CD4-positive, CD25-positive, alpha-beta regulatory T cell (primary cell): ENCODE measurements at regions not wholly inside any gene's neighbourhood (a gene's known extent, or its start where the extent isn't known, plus 50 kb on each side); places are given as distances from the start of the nearest gene placed in this dataset.

Experiments used
- ATAC-seq, 2 donors: fragments of 150-1000 bp; cut with Tn5 transposase; one replicate each; pipeline ENCODE4 v1.10.0; 2021; ENCODE audit warnings: low read depth in 2 of 2, moderate number of reproducible peaks in 2 of 2, moderate library complexity in 1 of 2
- DNase-seq, 3 donors: peaks; one replicate each; pipeline versions ENCODE4 v3.0.0 to v3.0.0-alpha.2; 2012 to 2022; ENCODE audit warnings: mixed read lengths in 1 of 3
- H3K27ac ChIP-seq: one replicate; pipeline ENCODE4 v1.7.0; 2013; ENCODE audit warnings: mild to moderate bottlenecking, low read length; ENCODE audit not compliant: insufficient read depth, poor library complexity, severe bottlenecking
- H3K27me3 ChIP-seq: one replicate; pipeline ENCODE4 v1.7.0; 2013; ENCODE audit warnings: low read length; ENCODE audit not compliant: control insufficient read depth, insufficient read depth
- H3K36me3 ChIP-seq: one replicate; pipeline ENCODE4 v1.7.0; 2013; ENCODE audit warnings: mild to moderate bottlenecking, low read length, moderate library complexity; ENCODE audit not compliant: control insufficient read depth, insufficient read depth
- H3K4me1 ChIP-seq: 2 replicates; pipeline ENCODE4 v1.7.0; 2013; ENCODE audit warnings: mild to moderate bottlenecking, low read length; ENCODE audit not compliant: insufficient read depth, control insufficient read depth, poor library complexity, severe bottlenecking
- H3K4me3 ChIP-seq: one replicate; pipeline ENCODE4 v1.7.0; 2013; ENCODE audit warnings: low read depth, mild to moderate bottlenecking, low read length, moderate library complexity
- H3K9me3 ChIP-seq, 2 experiments: 1 replicate in 1 of 2; 2 replicates in 1 of 2; pipeline ENCODE4 v1.7.0; 2013; ENCODE audit warnings: low read length in 2 of 2, mild to moderate bottlenecking in 1 of 2, moderate library complexity in 1 of 2; ENCODE audit not compliant: control insufficient read depth in 2 of 2
- H3K27ac Mint-ChIP-seq, 3 donors: one replicate each; pipeline ENCODE4 v1.8.0; 2020 to 2022; ENCODE audit warnings: mild to moderate bottlenecking in 3 of 3, mixed read lengths in 3 of 3, moderate library complexity in 2 of 3
- H3K27me3 Mint-ChIP-seq: one replicate; pipeline ENCODE4 v1.8.0; 2022; ENCODE audit warnings: mild to moderate bottlenecking, mixed read lengths
- H3K36me3 Mint-ChIP-seq: one replicate; pipeline ENCODE4 v1.8.0; 2020; ENCODE audit warnings: mixed read lengths
- H3K4me1 Mint-ChIP-seq, 4 donors: one replicate each; pipeline ENCODE4 v1.8.0; 2020 to 2022; ENCODE audit warnings: mixed read lengths in 4 of 4, mild to moderate bottlenecking in 1 of 4
- H3K4me3 Mint-ChIP-seq, 4 donors: one replicate each; pipeline ENCODE4 v1.8.0; 2020 to 2022; ENCODE audit warnings: mild to moderate bottlenecking in 4 of 4, mixed read lengths in 4 of 4, moderate library complexity in 3 of 4
- H3K9me3 Mint-ChIP-seq, 7 donors: one replicate each; pipeline ENCODE4 v1.8.0; 2020 to 2022; ENCODE audit warnings: mixed read lengths in 7 of 7, mild to moderate bottlenecking in 3 of 7, moderate library complexity in 2 of 7

DNA sequence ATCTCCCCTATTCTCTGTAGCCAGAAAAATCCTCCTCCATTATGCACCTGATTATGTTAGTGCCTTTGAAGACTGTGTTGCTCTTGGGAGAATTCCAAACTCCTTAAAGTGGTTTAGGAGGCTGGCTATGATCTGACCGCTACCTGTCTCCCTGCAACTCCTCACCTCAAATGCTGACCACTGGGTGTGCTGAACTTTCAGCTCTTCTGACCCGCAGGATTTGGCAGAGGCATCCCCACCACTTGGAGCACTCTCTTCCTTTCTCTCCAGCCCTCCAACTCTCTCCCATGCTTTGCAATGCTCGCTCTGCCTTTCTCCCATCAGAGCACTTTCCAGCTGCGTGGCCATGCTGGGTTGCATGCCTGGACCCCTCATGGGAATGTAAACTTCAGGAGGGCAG lies 227.6 kb downstream of the RPS24 start:
- H3K36me3 Mint-ChIP-seq: no peaks in the 10 kb centered on the region
- H3K4me3 ChIP-seq: no peak overlapping the region
- no peak overlapping the region for H3K4me3 Mint-ChIP-seq
- H3K27me3 Mint-ChIP-seq: peaks cover 4% of the 10 kb centered on the region
- no peak overlapping the region for H3K27ac Mint-ChIP-seq
- no peak for ATAC-seq
- peaks cover 0 to 4% (median 0%) of the 10 kb centered on the region in 7 donors for H3K9me3 Mint-ChIP-seq
- DNase-seq: no peak
- H3K36me3 ChIP-seq: no peaks in the 10 kb centered on the region
- H3K4me1 ChIP-seq: no peaks in the 10 kb centered on the region
- H3K9me3 ChIP-seq: no peaks in the 10 kb centered on the region
- H3K4me1 Mint-ChIP-seq: no peaks in the 10 kb centered on the region
- H3K27me3 ChIP-seq: no peaks in the 10 kb centered on the region
- no peak overlapping the region for H3K27ac ChIP-seq

DNA sequence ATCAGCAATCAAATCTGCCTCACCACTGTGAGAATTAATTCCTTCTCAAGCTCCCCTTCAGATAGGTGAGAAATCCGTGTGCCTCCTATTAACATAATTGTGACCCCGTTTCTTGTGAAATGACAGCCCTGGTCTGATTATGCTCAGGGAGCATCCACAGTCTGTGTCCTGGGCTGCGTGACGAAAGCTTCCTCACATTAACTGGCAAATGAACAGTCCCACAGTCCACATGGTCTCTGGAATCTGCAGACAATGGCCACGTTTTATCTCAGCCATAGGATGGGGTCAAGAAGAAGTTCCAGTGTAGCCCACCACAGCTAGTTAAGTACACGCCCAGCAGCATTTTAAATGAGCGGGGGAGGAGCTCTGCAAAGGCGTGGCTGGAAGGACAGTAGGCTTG lies 229.2 kb downstream of the RPS24 start:
- Histone ChIP-seq H3K36me3 (no peaks in the 10 kb centered on the region), H3K27ac (no peak overlapping the region), H3K9me3 (no peaks in the 10 kb centered on the region), H3K4me1 (no peaks in the 10 kb centered on the region), H3K4me3 (no peak overlapping the region), H3K27me3 (no peaks in the 10 kb centered on the region)
- no peak for DNase-seq
- H3K27ac Mint-ChIP-seq: no peak overlapping the region
- H3K36me3 Mint-ChIP-seq: no peaks in the 10 kb centered on the region
- H3K4me1 Mint-ChIP-seq: no peaks in the 10 kb centered on the region
- H3K9me3 Mint-ChIP-seq: peaks cover 0 to 2% (median 0%) of the 10 kb centered on the region in 7 donors
- no peak overlapping the region for H3K4me3 Mint-ChIP-seq
- no peak for ATAC-seq
- H3K27me3 Mint-ChIP-seq: peaks cover 5% of the 10 kb centered on the region

GRCh38 chr10:78263521-78263988 lies 229.9 kb downstream of the RPS24 start:
- Histone ChIP-seq H3K27me3 (no peaks in the 10 kb centered on the region), H3K4me3 (no peak overlapping the region), H3K4me1 (no peaks in the 10 kb centered on the region), H3K36me3 (no peaks in the 10 kb centered on the region), H3K9me3 (no peaks in the 10 kb centered on the region), H3K27ac (no peak overlapping the region)
- H3K36me3 Mint-ChIP-seq: no peaks in the 10 kb centered on the region
- no peak for ATAC-seq
- H3K27me3 Mint-ChIP-seq: peaks cover 10% of the 10 kb centered on the region
- no peak overlapping the region for H3K4me3 Mint-ChIP-seq
- H3K9me3 Mint-ChIP-seq: peaks cover 0 to 2% (median 0%) of the 10 kb centered on the region in 7 donors
- no peak overlapping the region for H3K27ac Mint-ChIP-seq
- no peaks in the 10 kb centered on the region for H3K4me1 Mint-ChIP-seq
- no peak for DNase-seq

GRCh38 chr10:78264361-78264760 lies 230.7 kb downstream of the RPS24 start:
- H3K4me1 Mint-ChIP-seq: no peaks in the 10 kb centered on the region

DNA sequence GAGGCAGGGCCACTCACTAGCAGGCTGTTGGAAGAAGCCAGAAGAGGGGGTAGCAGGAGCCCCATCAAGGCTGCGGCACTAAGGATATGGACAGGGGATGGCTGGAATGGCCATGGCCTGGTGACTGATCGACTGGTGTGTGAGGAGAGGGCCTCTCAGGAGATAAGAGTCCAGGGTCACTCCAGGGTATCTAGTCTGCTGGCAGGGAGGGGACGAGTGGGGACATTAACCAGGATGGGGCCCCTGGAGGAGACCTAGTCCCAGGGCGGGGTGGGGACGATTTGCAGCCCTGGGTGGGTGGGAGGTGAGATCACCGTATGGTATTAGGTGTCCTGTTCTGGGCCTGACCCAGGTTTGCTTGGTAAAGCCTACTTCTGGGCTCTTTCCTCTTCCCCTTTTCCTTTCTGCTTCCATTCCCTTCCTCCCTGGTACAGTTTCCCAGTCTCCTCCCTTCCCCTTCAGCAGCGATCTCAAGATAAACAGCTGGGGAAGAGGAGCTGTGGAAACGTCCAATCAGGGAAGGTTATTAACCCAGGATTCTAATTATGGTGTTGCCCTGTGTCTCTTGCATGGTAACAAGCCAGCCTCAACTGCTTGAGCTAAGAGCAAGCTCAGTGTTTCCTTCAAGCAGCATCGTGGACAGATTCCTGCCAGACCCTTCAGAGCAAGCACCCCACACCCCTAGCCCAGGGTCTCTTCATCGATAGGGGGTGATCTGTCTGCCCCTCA lies 233.2 kb downstream of the RPS24 start:
- Histone ChIP-seq H3K27ac (no peak overlapping the region), H3K9me3 (no peaks in the 10 kb centered on the region), H3K27me3 (no peaks in the 10 kb centered on the region), H3K36me3 (no peaks in the 10 kb centered on the region), H3K4me1 (no peaks in the 10 kb centered on the region), H3K4me3 (no peak overlapping the region)
- Mint-ChIP-seq H3K4me1 (no peaks in the 10 kb centered on the region), H3K27ac (no peak overlapping the region), H3K36me3 (no peaks in the 10 kb centered on the region), H3K9me3 (peaks cover 0 to 4% (median 0%) of the 10 kb centered on the region in 7 donors), H3K27me3 (peaks cover 10% of the 10 kb centered on the region), H3K4me3 (no peak overlapping the region)
- ATAC-seq: no peak
- no peak for DNase-seq

More at GRCh38 chr10:78264361-78264760, 230.7 kb downstream of the RPS24 start:
- Histone ChIP-seq H3K27me3 (no peaks in the 10 kb centered on the region), H3K36me3 (no peaks in the 10 kb centered on the region), H3K27ac (no peak overlapping the region), H3K9me3 (no peaks in the 10 kb centered on the region), H3K4me3 (no peak overlapping the region), H3K4me1 (no peaks in the 10 kb centered on the region)
- Mint-ChIP-seq H3K4me3 (no peak overlapping the region), H3K27ac (no peak overlapping the region), H3K27me3 (peaks cover 10% of the 10 kb centered on the region), H3K36me3 (no peaks in the 10 kb centered on the region), H3K9me3 (peaks cover 0 to 7% (median 0%) of the 10 kb centered on the region in 7 donors)
- ATAC-seq: no peak
- no peak for DNase-seq

DNA sequence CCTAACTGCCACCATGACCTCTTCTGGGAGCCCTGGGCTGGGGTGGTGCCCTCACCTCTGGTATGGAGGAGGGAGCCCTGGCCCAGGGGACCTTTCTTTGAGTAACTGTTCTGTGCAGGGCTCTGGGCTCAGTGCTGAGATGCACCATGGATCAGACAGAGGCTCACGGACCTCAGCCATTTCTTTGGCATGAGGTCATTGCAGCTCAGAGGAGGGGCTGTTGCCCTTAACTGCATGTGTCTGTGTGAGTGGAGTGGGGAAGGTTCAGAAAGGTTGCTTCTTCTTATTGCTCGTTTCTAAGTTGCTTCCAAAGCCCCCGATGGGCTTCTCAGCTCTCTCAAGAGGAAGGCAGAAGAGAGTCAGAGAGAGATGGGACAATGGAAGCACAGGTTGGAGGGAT lies 233.9 kb downstream of the RPS24 start:
- DNase-seq: no peak
- H3K4me3 Mint-ChIP-seq: no peak overlapping the region
- Histone ChIP-seq H3K27ac (no peak overlapping the region), H3K36me3 (no peaks in the 10 kb centered on the region), H3K4me3 (no peak overlapping the region), H3K9me3 (no peaks in the 10 kb centered on the region), H3K4me1 (no peaks in the 10 kb centered on the region), H3K27me3 (no peaks in the 10 kb centered on the region)
- ATAC-seq: no peak
- H3K27me3 Mint-ChIP-seq: peaks cover 10% of the 10 kb centered on the region
- no peaks in the 10 kb centered on the region for H3K36me3 Mint-ChIP-seq
- peaks cover 0 to 4% (median 0%) of the 10 kb centered on the region in 7 donors for H3K9me3 Mint-ChIP-seq
- H3K27ac Mint-ChIP-seq: no peak overlapping the region
- H3K4me1 Mint-ChIP-seq: no peaks in the 10 kb centered on the region

DNA sequence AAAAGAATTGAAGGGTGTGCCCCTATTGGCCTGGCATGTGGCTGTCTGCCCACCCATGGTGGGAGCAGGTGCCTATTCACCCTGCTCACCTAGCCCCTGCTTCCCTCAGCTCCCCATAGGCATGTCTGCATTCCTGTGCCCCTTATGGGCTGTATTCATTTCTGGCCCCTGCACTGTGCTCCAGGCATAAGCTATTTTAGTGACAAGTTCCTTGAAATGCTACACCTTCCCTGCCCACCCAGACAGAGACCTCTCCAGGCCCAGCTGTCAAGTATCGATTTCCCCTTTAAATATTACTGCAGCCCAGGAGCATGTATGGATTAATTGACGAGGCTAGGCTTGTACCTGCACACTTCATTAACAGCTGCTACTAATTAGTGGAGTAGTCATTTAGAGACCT lies 235.4 kb downstream of the RPS24 start:
- Histone ChIP-seq H3K4me3 (no peak overlapping the region), H3K27ac (no peak overlapping the region), H3K9me3 (no peaks in the 10 kb centered on the region), H3K36me3 (no peaks in the 10 kb centered on the region), H3K4me1 (no peaks in the 10 kb centered on the region), H3K27me3 (no peaks in the 10 kb centered on the region)
- no peak for DNase-seq
- H3K36me3 Mint-ChIP-seq: no peaks in the 10 kb centered on the region
- H3K9me3 Mint-ChIP-seq: peaks cover 0 to 4% (median 0%) of the 10 kb centered on the region in 7 donors
- H3K27ac Mint-ChIP-seq: no peak overlapping the region
- ATAC-seq: no peak
- no peaks in the 10 kb centered on the region for H3K4me1 Mint-ChIP-seq
- H3K27me3 Mint-ChIP-seq: peaks cover 10% of the 10 kb centered on the region
- no peak overlapping the region for H3K4me3 Mint-ChIP-seq

DNA sequence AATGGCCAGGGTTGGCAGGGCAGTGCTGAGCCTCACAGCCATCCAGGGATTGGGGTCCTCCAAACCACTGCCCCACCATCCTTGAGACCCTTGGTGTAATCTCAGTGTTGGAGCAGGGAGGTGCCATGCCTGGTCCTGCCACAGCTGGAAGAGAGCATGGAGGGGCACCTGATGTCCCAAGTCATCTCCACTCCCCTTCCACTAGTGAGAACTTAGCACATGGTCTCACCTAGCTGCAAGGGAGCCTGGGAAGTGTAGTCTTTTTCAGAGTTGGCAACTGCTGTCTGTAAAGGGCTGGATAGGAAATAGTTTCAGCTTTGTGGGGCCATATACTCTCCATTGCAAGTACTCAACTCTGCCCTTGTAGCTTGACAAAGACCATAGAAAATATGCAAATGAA lies 238.7 kb downstream of the RPS24 start:
- Histone ChIP-seq H3K27me3 (peaks cover 3% of the 10 kb centered on the region), H3K36me3 (no peaks in the 10 kb centered on the region), H3K4me1 (no peaks in the 10 kb centered on the region), H3K9me3 (no peaks in the 10 kb centered on the region), H3K27ac (no peak overlapping the region), H3K4me3 (no peak overlapping the region)
- peaks cover 0 to 6% (median 0%) of the 10 kb centered on the region in 7 donors for H3K9me3 Mint-ChIP-seq
- H3K27me3 Mint-ChIP-seq: peaks cover 13% of the 10 kb centered on the region
- no peaks in the 10 kb centered on the region for H3K4me1 Mint-ChIP-seq
- H3K36me3 Mint-ChIP-seq: no peaks in the 10 kb centered on the region
- ATAC-seq (no peak), DNase-seq (no peak)
- H3K4me3 Mint-ChIP-seq: no peak overlapping the region
- H3K27ac Mint-ChIP-seq: no peak overlapping the region
